ENCODE measurements at regions not wholly inside any gene's neighbourhood (a gene's known extent, or its start where the extent isn't known, plus 50 kb on each side); places are given as distances from the start of the nearest gene placed in this dataset.

DNA sequence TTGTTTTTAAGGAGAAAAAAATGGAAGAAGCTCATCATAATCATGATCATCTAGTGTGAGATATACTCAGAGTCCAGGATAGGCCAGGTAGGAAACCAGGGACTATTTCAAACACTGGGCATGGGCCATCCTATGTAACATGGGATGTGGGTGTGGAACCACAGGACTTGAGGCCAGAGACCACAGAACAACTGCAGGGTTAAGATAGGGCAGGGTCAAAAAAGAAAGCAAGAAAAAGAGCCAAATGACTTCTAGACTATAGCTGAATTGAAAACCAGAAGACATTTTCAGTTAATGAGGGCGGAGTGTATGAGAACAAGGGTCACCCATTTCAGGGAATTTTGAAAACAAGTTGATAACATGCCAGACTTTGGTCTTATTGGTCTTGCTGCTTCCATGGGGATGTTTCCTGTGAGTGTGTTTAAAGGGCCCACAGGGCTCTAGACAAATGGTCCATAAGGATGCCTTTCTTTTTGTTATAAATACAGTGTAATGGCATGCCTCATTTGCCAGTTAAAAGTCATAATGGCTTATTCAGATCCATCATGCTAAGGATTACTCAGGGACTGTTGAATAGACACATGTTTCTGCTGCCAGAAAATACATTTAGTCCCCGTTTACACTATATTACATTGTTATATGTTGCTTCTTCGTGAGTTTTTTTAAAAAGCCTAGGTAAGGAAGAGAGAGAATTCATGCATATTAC lies 182.0 kb upstream of the C21orf91 start:
- TF ChIP-seq, protein P1, sequence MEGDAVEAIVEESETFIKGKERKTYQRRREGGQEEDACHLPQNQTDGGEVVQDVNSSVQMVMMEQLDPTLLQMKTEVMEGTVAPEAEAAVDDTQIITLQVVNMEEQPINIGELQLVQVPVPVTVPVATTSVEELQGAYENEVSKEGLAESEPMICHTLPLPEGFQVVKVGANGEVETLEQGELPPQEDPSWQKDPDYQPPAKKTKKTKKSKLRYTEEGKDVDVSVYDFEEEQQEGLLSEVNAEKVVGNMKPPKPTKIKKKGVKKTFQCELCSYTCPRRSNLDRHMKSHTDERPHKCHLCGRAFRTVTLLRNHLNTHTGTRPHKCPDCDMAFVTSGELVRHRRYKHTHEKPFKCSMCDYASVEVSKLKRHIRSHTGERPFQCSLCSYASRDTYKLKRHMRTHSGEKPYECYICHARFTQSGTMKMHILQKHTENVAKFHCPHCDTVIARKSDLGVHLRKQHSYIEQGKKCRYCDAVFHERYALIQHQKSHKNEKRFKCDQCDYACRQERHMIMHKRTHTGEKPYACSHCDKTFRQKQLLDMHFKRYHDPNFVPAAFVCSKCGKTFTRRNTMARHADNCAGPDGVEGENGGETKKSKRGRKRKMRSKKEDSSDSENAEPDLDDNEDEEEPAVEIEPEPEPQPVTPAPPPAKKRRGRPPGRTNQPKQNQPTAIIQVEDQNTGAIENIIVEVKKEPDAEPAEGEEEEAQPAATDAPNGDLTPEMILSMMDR (IDR thresholded peaks at IDR 0.05), result no peak
- no peak for TF ChIP-seq POLR2A (IDR thresholded peaks at IDR 0.05)

Measured in lower leg skin (tissue), 3 donors.